ENCODE measurements at regions not wholly inside any gene's neighbourhood (a gene's known extent, or its start where the extent isn't known, plus 50 kb on each side); places are given as distances from the start of the nearest gene placed in this dataset.

- Histone ChIP-seq H3K9me3 (ENCODE audit: control insufficient read depth in 4 of 4, low read length in 3 of 4) (no peaks in the 10 kb centered on the region), H3K9ac (ENCODE audit: low read depth in 1 of 2, low read length in 2 of 2) (no peak overlapping the region), H3K27ac (ENCODE audit: low read depth in 1 of 2, low read length in 2 of 2) (no peak overlapping the region), H3K27me3 (ENCODE audit: control insufficient read depth in 4 of 4, insufficient read depth in 4 of 4, low read length in 3 of 4) (no peaks in the 10 kb centered on the region), H3K4me1 (ENCODE audit: control insufficient read depth in 4 of 4, insufficient read depth in 4 of 4, low read length in 3 of 4) (no peaks in the 10 kb centered on the region), H3K36me3 (ENCODE audit: control insufficient read depth in 4 of 4, insufficient read depth in 3 of 4, low read depth in 1 of 4, low read length in 3 of 4) (no peaks in the 10 kb centered on the region), H3K4me3 (ENCODE audit: low read depth in 1 of 3, low read length in 3 of 3) (no peak overlapping the region)
- WGBS, result 56% methylated on average over 3 of the region's 3 CpGs
- TF ChIP-seq ZBTB33 (IDR thresholded peaks at IDR 0.05), result no peak
- TF ChIP-seq, protein P1, sequence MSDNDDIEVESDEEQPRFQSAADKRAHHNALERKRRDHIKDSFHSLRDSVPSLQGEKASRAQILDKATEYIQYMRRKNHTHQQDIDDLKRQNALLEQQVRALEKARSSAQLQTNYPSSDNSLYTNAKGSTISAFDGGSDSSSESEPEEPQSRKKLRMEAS (IDR thresholded peaks at IDR 0.05), result no peak
- no peak for DNase-seq (ENCODE audit: low spot score)
These were observed 434.7 kb upstream of the DMAC1 start for GRCh38 chr9:8234316-8234715.

GRCh38 chr9:8232726-8233125, 433.1 kb upstream of the DMAC1 start:
- TF ChIP-seq HNF4A (conservative IDR thresholded peaks at IDR 0.05), result no peak
- TF ChIP-seq, protein P2, sequence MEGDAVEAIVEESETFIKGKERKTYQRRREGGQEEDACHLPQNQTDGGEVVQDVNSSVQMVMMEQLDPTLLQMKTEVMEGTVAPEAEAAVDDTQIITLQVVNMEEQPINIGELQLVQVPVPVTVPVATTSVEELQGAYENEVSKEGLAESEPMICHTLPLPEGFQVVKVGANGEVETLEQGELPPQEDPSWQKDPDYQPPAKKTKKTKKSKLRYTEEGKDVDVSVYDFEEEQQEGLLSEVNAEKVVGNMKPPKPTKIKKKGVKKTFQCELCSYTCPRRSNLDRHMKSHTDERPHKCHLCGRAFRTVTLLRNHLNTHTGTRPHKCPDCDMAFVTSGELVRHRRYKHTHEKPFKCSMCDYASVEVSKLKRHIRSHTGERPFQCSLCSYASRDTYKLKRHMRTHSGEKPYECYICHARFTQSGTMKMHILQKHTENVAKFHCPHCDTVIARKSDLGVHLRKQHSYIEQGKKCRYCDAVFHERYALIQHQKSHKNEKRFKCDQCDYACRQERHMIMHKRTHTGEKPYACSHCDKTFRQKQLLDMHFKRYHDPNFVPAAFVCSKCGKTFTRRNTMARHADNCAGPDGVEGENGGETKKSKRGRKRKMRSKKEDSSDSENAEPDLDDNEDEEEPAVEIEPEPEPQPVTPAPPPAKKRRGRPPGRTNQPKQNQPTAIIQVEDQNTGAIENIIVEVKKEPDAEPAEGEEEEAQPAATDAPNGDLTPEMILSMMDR (IDR thresholded peaks at IDR 0.05; ENCODE audit: low read depth, low read length, missing input control), result no peak
- TF ChIP-seq, protein P1 (IDR thresholded peaks at IDR 0.05), result no peak
- TF ChIP-seq JUND (IDR thresholded peaks at IDR 0.05), result no peak
- TF ChIP-seq NR2F2 (IDR thresholded peaks at IDR 0.05), result no peak
- no peak for TF ChIP-seq FOXA2 (IDR thresholded peaks at IDR 0.05)
- TF ChIP-seq SP1 (IDR thresholded peaks at IDR 0.05), result no peak
- Histone ChIP-seq H3K4me3 (ENCODE audit: low read depth in 1 of 3, low read length in 3 of 3) (no peak overlapping the region), H3K36me3 (ENCODE audit: control insufficient read depth in 4 of 4, insufficient read depth in 3 of 4, low read depth in 1 of 4, low read length in 3 of 4) (no peaks in the 10 kb centered on the region), H3K9me3 (ENCODE audit: control insufficient read depth in 4 of 4, low read length in 3 of 4) (no peaks in the 10 kb centered on the region), H3K9ac (ENCODE audit: low read depth in 1 of 2, low read length in 2 of 2) (no peak overlapping the region), H3K27me3 (ENCODE audit: control insufficient read depth in 4 of 4, insufficient read depth in 4 of 4, low read length in 3 of 4) (no peaks in the 10 kb centered on the region), H3K27ac (ENCODE audit: low read depth in 1 of 2, low read length in 2 of 2) (no peak overlapping the region), H3K4me1 (ENCODE audit: control insufficient read depth in 4 of 4, insufficient read depth in 4 of 4, low read length in 3 of 4) (no peaks in the 10 kb centered on the region)
- WGBS, result 91% methylated on average over 2 of the region's 2 CpGs
- no peak for DNase-seq (ENCODE audit: low spot score)

- H3K4me3 ChIP-seq (ENCODE audit: low read depth in 1 of 3, low read length in 3 of 3), result no peak overlapping the region
- H3K27me3 ChIP-seq (ENCODE audit: control insufficient read depth in 4 of 4, insufficient read depth in 4 of 4, low read length in 3 of 4), result no peaks in the 10 kb centered on the region
- DNase-seq (ENCODE audit: low spot score), result no peak
- no peaks in the 10 kb centered on the region for H3K36me3 ChIP-seq (ENCODE audit: control insufficient read depth in 4 of 4, insufficient read depth in 3 of 4, low read depth in 1 of 4, low read length in 3 of 4)
- 80% methylated on average over 4 of the region's 4 CpGs for WGBS
- no peaks in the 10 kb centered on the region for H3K4me1 ChIP-seq (ENCODE audit: control insufficient read depth in 4 of 4, insufficient read depth in 4 of 4, low read length in 3 of 4)
- H3K27ac ChIP-seq (ENCODE audit: low read depth in 1 of 2, low read length in 2 of 2), result no peak overlapping the region
- H3K9ac ChIP-seq (ENCODE audit: low read depth in 1 of 2, low read length in 2 of 2), result no peak overlapping the region
- H3K9me3 ChIP-seq (ENCODE audit: control insufficient read depth in 4 of 4, low read length in 3 of 4), result no peaks in the 10 kb centered on the region
- no peak for TF ChIP-seq HNF4A (conservative IDR thresholded peaks at IDR 0.05)
- no peak for TF ChIP-seq JUND (IDR thresholded peaks at IDR 0.05)
- TF ChIP-seq EGR1 (IDR thresholded peaks at IDR 0.05; ENCODE audit: low read depth in 2 of 2), result no peak
- no peak for TF ChIP-seq SP1 (IDR thresholded peaks at IDR 0.05)
- no peak for TF ChIP-seq ZBTB33 (IDR thresholded peaks at IDR 0.05)
- TF ChIP-seq RXRA (IDR thresholded peaks at IDR 0.05), result no peak
- TF ChIP-seq, protein P1 (IDR thresholded peaks at IDR 0.05), result no peak
- TF ChIP-seq FOXA2 (IDR thresholded peaks at IDR 0.05), result no peak
- TF ChIP-seq, protein P3, sequence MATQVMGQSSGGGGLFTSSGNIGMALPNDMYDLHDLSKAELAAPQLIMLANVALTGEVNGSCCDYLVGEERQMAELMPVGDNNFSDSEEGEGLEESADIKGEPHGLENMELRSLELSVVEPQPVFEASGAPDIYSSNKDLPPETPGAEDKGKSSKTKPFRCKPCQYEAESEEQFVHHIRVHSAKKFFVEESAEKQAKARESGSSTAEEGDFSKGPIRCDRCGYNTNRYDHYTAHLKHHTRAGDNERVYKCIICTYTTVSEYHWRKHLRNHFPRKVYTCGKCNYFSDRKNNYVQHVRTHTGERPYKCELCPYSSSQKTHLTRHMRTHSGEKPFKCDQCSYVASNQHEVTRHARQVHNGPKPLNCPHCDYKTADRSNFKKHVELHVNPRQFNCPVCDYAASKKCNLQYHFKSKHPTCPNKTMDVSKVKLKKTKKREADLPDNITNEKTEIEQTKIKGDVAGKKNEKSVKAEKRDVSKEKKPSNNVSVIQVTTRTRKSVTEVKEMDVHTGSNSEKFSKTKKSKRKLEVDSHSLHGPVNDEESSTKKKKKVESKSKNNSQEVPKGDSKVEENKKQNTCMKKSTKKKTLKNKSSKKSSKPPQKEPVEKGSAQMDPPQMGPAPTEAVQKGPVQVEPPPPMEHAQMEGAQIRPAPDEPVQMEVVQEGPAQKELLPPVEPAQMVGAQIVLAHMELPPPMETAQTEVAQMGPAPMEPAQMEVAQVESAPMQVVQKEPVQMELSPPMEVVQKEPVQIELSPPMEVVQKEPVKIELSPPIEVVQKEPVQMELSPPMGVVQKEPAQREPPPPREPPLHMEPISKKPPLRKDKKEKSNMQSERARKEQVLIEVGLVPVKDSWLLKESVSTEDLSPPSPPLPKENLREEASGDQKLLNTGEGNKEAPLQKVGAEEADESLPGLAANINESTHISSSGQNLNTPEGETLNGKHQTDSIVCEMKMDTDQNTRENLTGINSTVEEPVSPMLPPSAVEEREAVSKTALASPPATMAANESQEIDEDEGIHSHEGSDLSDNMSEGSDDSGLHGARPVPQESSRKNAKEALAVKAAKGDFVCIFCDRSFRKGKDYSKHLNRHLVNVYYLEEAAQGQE (IDR thresholded peaks at IDR 0.05), result no peak
- TF ChIP-seq, protein P2 (IDR thresholded peaks at IDR 0.05; ENCODE audit: low read depth, low read length, missing input control), result no peak
- no peak for TF ChIP-seq HNF4G (IDR thresholded peaks at IDR 0.05)
- TF ChIP-seq, protein P4, sequence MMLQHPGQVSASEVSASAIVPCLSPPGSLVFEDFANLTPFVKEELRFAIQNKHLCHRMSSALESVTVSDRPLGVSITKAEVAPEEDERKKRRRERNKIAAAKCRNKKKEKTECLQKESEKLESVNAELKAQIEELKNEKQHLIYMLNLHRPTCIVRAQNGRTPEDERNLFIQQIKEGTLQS (IDR thresholded peaks at IDR 0.05), result no peak
These were observed 429.6 kb upstream of the DMAC1 start for GRCh38 chr9:8229226-8229625.
